IPS-15b (cell line): ENCODE measurements at regions not wholly inside any gene's neighbourhood (a gene's known extent, or its start where the extent isn't known, plus 50 kb on each side); places are given as distances from the start of the nearest gene placed in this dataset.
"Not testable (repeated sequence)": the region's sequence is repeated elsewhere in the genome, so short reads cannot be mapped to it uniquely, and the experiment has no call there.

ENCODE experiments used
- H3K27me3 ChIP-seq: one replicate; pipeline ENCODE4 v1.6.1; 2013; ENCODE audit warnings: low read length; ENCODE audit not compliant: control insufficient read depth, insufficient read depth
- H3K36me3 ChIP-seq: one replicate; pipeline ENCODE4 v1.6.1; 2013; ENCODE audit warnings: low read length; ENCODE audit not compliant: control insufficient read depth, insufficient read depth
- H3K4me1 ChIP-seq: one replicate; pipeline ENCODE4 v1.6.1; 2013; ENCODE audit warnings: mild to moderate bottlenecking, low read length; ENCODE audit not compliant: control insufficient read depth, insufficient read depth
- H3K4me3 ChIP-seq: one replicate; pipeline ENCODE4 v1.5.1; 2013; ENCODE audit warnings: low read depth, low read length
- H3K9ac ChIP-seq: one replicate; pipeline ENCODE4 v1.6.1; 2013; ENCODE audit warnings: low read depth, mild to moderate bottlenecking, low read length
- H3K9me3 ChIP-seq: one replicate; pipeline ENCODE4 v1.6.1; 2013; ENCODE audit warnings: mild to moderate bottlenecking, low read length; ENCODE audit not compliant: control insufficient read depth, insufficient read depth

DNA sequence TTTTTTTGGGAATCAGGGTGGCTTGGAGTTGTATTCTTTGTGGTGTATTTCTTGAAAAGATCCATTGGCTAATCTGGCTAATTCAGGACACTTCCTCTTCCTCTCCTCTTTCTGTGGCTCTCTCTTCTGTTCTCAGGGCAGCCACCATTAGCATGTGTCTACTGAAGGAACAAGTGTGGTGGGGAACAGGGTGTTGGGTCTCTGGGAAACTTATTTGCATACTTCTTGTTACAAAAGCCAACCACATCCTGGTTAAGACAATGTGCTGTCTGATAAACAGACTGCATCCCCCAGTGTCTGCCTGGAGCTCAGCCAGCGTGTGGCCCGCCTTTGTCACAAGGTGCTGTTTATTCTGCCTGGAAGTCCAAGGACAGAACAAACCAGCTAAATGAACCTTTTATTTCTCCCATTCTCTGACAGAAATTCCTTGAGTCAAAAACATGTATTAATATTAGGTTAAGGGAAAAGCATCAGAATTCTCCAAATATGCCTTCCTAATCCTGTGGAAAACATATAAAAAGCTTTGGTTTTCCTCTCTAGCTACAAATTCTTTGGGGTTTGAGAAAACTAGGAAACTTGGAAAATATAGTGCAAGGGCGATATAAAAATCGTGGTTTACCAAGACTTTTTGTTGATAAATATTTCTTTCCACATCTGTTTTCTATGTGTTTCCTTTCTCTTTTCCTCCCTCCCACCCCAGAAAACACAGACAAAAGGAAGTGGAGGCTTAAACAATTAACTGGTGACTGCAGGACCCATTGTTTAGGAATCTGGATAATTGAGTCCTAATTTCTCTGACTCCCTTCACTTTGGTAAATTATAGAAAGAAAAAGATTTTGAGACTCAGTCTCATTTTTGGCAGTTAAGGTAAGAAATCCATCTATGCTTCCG is 203.6 kb downstream of the SPRY1 start:
- H3K36me3 ChIP-seq, result no peaks in the 10 kb centered on the region
- no peak overlapping the region for H3K4me3 ChIP-seq
- peaks cover 9% of the 10 kb centered on the region for H3K4me1 ChIP-seq
- H3K9me3 ChIP-seq, result no peaks in the 10 kb centered on the region
- H3K9ac ChIP-seq, result no peak overlapping the region
- H3K27me3 ChIP-seq, result no peaks in the 10 kb centered on the region

- H3K36me3 ChIP-seq, result no peaks in the 10 kb centered on the region
- H3K4me1 ChIP-seq, result peaks cover 9% of the 10 kb centered on the region
- H3K4me3 ChIP-seq, result no peak overlapping the region
- H3K9ac ChIP-seq, result no peak overlapping the region
- H3K27me3 ChIP-seq, result no peaks in the 10 kb centered on the region
- no peaks in the 10 kb centered on the region for H3K9me3 ChIP-seq
Observed at GRCh38 chr4:123600987-123601904, 204.7 kb downstream of the SPRY1 start.

DNA sequence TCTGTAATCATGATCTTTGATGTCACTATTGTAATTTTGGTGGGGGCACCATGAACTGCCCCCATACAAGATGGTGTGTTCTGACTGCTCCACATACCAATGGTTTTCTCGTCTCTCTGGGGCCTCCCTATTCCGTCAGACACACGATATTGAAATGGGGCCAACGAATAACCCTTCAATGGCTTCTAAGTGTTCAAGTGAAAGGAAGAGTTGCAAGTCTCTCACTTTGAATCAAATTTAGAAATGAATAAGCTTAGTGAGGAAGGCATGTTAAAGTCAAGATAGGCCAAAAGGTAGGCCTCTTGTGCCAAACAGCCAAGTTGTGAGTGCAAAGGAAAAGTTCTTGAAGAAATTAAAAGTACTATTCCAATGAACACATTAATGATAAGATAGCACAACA is 205.4 kb downstream of the SPRY1 start:
- Histone ChIP-seq H3K9me3 (no peaks in the 10 kb centered on the region), H3K4me1 (peaks cover 9% of the 10 kb centered on the region)

DNA sequence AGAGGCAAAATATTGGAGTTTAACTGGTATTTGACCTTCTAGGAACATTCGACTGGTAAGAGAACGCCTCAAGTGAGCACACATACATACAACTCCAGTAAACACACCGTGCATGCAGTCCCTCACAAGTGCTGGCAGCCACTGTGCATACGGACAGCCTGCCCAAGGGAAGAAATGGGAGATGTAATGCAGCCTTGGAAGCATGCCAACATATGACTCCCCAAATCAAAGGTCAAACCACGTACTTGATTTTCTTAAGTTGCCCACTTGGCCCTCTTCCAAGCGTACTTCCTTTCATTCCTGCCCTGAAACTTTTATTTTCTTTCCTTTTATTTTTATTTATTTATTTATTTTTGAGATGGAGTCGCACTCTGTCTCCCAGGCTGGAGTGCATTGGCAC is 206.6 kb downstream of the SPRY1 start:
- no peaks in the 10 kb centered on the region for H3K27me3 ChIP-seq
- peaks cover 9% of the 10 kb centered on the region for H3K4me1 ChIP-seq
- no peak overlapping the region for H3K4me3 ChIP-seq
- H3K36me3 ChIP-seq, result no peaks in the 10 kb centered on the region
- H3K9me3 ChIP-seq, result no peaks in the 10 kb centered on the region
- no peak overlapping the region for H3K9ac ChIP-seq

More for the DNA sequence above, 205.4 kb downstream of the SPRY1 start:
- Histone ChIP-seq H3K27me3 (no peaks in the 10 kb centered on the region), H3K36me3 (no peaks in the 10 kb centered on the region), H3K4me3 (no peak overlapping the region), H3K9ac (no peak overlapping the region)

DNA sequence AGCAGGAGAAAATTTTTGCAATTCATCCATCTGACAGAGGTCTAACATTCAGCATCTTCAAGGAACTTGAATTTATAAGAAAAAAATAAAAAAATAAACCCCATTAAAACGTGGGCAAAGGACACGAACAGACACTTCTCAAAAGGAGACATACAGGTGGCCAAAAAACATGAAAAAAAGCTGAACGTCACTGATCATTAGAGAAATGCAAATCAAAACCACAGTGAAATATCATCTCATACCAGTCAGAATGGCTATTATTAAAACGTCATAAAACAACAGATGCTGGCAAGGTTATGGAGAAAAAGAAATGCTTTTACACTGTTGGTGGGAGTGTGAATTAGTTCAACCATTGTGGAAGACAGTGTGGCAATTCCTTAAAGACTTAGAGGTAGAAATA is 209.2 kb downstream of the SPRY1 start:
- not testable (repeated sequence) for H3K4me3 ChIP-seq, H3K9me3 ChIP-seq, H3K36me3 ChIP-seq, H3K4me1 ChIP-seq, H3K27me3 ChIP-seq, H3K9ac ChIP-seq

DNA sequence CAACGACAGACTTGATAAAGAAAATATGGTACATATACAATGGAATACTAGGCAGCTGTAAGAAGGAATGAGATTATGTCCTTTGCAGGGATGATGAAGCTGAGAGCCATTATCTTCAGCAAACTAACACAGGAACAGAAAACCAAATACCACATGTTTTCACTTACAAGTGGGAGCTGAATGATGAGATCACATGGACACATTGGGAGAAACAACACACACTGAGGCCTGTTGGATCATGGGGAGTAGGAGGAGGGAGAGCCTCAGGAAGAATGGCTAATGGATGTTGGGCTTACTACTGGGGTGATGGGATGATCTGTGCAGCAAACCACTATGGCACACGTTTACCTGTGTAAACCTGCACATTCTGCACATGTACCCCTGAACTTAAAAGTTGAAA is 209.7 kb downstream of the SPRY1 start:
- H3K36me3 ChIP-seq, result no peaks in the 10 kb centered on the region
- H3K4me3 ChIP-seq, result no peak overlapping the region
- H3K9me3 ChIP-seq, result no peaks in the 10 kb centered on the region
- no peaks in the 10 kb centered on the region for H3K27me3 ChIP-seq
- H3K4me1 ChIP-seq, result no peaks in the 10 kb centered on the region
- no peak overlapping the region for H3K9ac ChIP-seq

DNA sequence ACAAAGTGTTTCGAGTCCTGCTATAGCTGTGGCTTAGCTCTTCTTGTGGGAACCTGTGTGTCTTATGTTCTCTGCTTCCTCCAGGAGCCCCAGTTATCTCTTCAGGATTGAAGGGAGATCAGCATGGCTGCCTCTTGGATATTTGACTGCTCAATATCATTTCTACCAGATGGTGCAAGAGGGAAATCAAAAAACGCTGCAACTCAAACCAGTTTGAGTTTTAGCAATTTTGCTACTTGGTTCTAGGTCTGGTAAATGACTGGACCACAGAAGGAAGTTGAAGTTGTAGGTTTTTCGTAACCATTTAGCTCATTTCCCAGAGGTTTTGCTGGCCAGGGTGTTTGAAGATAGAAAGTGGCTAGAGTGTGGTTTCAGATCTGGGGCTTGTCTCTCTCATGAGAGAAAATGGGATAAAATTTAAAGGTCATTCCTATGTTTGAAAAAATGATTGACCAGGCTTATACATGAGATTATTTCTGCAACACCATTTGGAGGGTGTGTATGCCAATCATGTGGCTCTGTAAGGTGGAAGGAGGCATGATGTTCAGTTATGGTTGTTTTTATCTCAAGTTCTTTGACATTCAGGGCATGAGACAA is 210.4 kb downstream of the SPRY1 start:
- H3K9me3 ChIP-seq, result no peaks in the 10 kb centered on the region
- no peak overlapping the region for H3K4me3 ChIP-seq

DNA sequence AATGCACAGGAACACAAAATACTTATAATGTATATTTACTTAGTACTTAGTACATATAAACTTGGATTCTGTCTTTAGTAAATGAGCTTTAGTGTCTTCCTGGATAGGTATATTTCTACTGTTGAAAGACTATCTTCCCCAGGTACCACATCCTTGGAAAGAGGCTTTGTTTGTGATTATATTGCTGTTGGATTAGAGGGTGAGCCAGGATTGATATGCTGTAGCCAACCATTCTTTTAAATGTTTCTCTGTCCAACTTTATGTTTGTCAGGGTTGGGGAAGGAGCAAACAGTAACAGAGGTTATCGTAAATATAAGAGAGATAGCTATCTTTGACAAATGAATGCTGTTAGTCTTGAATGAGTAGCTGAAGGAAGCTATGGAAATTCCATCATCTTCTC is 213.2 kb downstream of the SPRY1 start:
- Histone ChIP-seq H3K4me1 (no peaks in the 10 kb centered on the region), H3K27me3 (no peaks in the 10 kb centered on the region)

More for the DNA sequence above, 210.4 kb downstream of the SPRY1 start:
- H3K27me3 ChIP-seq, result no peaks in the 10 kb centered on the region
- H3K9ac ChIP-seq, result no peak overlapping the region
- no peaks in the 10 kb centered on the region for H3K36me3 ChIP-seq
- no peaks in the 10 kb centered on the region for H3K4me1 ChIP-seq

DNA sequence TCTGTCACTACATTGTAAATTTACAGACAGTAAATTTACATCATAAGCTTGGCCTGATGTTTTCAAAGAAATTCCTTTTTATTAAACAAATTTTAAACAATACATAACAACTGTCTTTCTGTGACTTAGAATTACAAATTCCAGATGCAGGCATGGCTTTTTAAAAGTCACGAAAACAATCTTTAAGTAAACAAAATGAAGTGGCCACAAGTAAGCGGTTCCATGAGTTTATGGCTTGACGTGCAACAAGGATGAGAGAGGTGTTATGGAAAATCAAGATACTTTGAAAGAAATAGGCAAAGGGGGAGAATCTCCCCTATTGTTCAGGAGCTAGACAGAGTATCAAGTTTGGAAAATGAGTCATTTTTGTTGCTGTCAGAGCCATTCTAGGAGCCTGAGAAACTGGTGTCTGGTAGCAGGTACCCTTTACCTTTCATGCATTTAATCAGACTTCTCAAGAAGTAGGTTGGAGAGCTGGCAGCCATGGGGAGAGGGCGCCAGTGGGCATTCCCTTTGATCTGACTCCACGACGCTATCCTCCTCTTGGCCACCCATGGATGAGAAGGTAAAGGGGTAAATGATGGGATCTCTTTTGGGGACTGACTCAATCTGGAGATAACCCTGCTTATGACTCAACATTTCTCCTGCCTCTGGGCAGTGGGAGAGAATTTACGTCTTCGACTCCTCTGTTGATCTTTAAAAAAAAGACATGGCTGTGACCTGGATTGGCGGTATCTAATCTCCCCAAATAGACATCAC is 217.2 kb downstream of the SPRY1 start:
- H3K9me3 ChIP-seq, result no peaks in the 10 kb centered on the region
- H3K4me1 ChIP-seq, result no peaks in the 10 kb centered on the region
- H3K4me3 ChIP-seq, result no peak overlapping the region
- no peaks in the 10 kb centered on the region for H3K36me3 ChIP-seq
- H3K27me3 ChIP-seq, result no peaks in the 10 kb centered on the region
- H3K9ac ChIP-seq, result no peak overlapping the region

More for the DNA sequence above, 213.2 kb downstream of the SPRY1 start:
- Histone ChIP-seq H3K36me3 (no peaks in the 10 kb centered on the region), H3K9ac (no peak overlapping the region), H3K9me3 (no peaks in the 10 kb centered on the region), H3K4me3 (no peak overlapping the region)

DNA sequence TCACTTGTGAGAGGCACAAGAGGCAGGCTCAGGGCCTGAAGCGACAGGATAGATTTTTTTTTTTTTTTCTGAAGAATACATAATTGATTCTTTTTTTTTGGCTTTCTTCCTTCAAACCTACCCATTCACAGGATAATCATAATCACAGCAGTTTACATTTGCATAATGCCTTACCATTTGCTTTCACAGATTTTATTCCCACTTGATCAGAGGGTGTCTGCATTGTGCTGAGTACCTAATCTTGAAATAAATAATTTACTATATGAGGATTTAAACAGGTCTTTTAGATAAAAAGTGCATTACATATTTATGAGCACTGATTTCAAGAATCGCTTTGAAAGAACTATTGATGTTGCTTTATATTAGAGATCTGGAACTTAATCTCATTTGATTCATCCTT is 219.3 kb downstream of the SPRY1 start:
- no peaks in the 10 kb centered on the region for H3K27me3 ChIP-seq
- no peaks in the 10 kb centered on the region for H3K4me1 ChIP-seq
- no peaks in the 10 kb centered on the region for H3K9me3 ChIP-seq
- no peak overlapping the region for H3K9ac ChIP-seq
- no peaks in the 10 kb centered on the region for H3K36me3 ChIP-seq
- H3K4me3 ChIP-seq, result no peak overlapping the region

DNA sequence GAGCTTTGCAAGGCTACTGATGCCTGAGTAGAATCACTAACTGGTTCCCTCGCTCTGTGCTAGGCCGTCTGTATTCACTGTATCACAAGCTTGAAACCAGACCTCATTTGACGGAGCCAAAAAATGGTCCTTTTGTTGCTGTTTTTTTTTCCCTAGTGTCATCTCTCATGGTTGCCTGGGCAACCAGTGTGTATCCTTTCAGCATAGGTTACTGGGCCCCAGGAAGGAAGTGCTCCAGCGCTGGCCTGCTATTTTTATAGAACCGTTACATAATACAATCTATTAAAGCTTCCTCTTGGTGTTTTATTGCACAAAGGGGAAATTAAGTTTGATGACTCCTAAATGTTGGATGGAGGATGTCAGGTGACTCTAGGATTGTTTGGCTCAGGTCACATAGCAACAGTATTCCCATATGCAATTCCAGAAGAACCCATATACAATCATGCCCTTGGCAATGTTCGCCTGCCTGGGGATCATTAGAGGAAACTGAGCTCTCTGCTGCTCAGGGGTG is 220.4 kb downstream of the SPRY1 start:
- Histone ChIP-seq H3K4me1 (no peaks in the 10 kb centered on the region), H3K4me3 (no peak overlapping the region), H3K27me3 (no peaks in the 10 kb centered on the region), H3K9ac (no peak overlapping the region), H3K36me3 (no peaks in the 10 kb centered on the region), H3K9me3 (no peaks in the 10 kb centered on the region)
